NCI-H2171 treated with DMSO at 0.1 percent for 48 hours (cell line): ENCODE measurements at regions not wholly inside any gene's neighbourhood (a gene's known extent, or its start where the extent isn't known, plus 50 kb on each side); places are given as distances from the start of the nearest gene placed in this dataset.
A peak's percentile ranks its signal among the peaks of the same experiment; 100 is the strongest.
"Not testable (repeated sequence)": the region's sequence is repeated elsewhere in the genome, so short reads cannot be mapped to it uniquely, and the experiment has no call there.

Experiments used
- DNase-seq: peaks from one replicate; lab custom pipeline; 2025; lab: John Stamatoyannopoulos, UW

- DNase-seq = no peak
Measured at GRCh38 chr16:86932130-86932982, 354.0 kb downstream of the FOXL1 start.

GRCh38 chr16:86934581-86935375 is 356.4 kb downstream of the FOXL1 start:
- no peak for DNase-seq

GRCh38 chr16:86939609-86940008 is 361.3 kb downstream of the FOXL1 start:
- DNase-seq = no peak

- no peak for DNase-seq
Measured at GRCh38 chr16:86941731-86942130, 363.4 kb downstream of the FOXL1 start.

GRCh38 chr16:86942151-86943051 is 364.1 kb downstream of the FOXL1 start:
- DNase-seq = no peak

GRCh38 chr16:86945166-86945900 is 367.0 kb downstream of the FOXL1 start:
- DNase-seq = no peak

GRCh38 chr16:86946396-86946795 is 368.0 kb downstream of the FOXL1 start:
- no peak for DNase-seq

- DNase-seq = no peak
Measured at GRCh38 chr16:86946981-86947380, 368.6 kb downstream of the FOXL1 start.

- no peak for DNase-seq
Measured at GRCh38 chr16:86948046-86948445, 369.1 kb downstream of the C16orf95 start.

GRCh38 chr16:86949116-86949515 is 368.1 kb downstream of the C16orf95 start:
- DNase-seq = peak; percentile 24

- DNase-seq = no peak
Measured at GRCh38 chr16:86949630-86950029, 367.6 kb downstream of the C16orf95 start.

GRCh38 chr16:86951041-86951822 is 366.0 kb downstream of the C16orf95 start:
- no peak for DNase-seq

GRCh38 chr16:86951831-86952598 is 365.2 kb downstream of the C16orf95 start:
- no peak for DNase-seq

GRCh38 chr16:86952769-86953168 is 364.4 kb downstream of the C16orf95 start:
- DNase-seq = no peak

GRCh38 chr16:86953631-86954391 is 363.4 kb downstream of the C16orf95 start:
- no peak for DNase-seq

GRCh38 chr16:86955136-86955855 is 361.9 kb downstream of the C16orf95 start:
- no peak for DNase-seq

- DNase-seq = no peak
Measured at GRCh38 chr16:86956437-86956836, 360.8 kb downstream of the C16orf95 start.

- DNase-seq = not testable (repeated sequence)
Measured at GRCh38 chr16:86957662-86958198, 359.5 kb downstream of the C16orf95 start.
